Stomach smooth muscle (tissue), 2 donors: ENCODE measurements at regions not wholly inside any gene's neighbourhood (a gene's known extent, or its start where the extent isn't known, plus 50 kb on each side); places are given as distances from the start of the nearest gene placed in this dataset.
A peak's percentile ranks its signal among the peaks of the same experiment; 100 is the strongest.
"Not testable (repeated sequence)": the region's sequence is repeated elsewhere in the genome, so short reads cannot be mapped to it uniquely, and the experiment has no call there.

Experiments
- H3K27ac ChIP-seq: one replicate; pipeline ENCODE4 v1.7.0; 2013; ENCODE audit warnings: mild to moderate bottlenecking, low read length, inconsistent platforms
- H3K27me3 ChIP-seq, 2 donors: one replicate each; pipeline ENCODE4 v1.7.0; 2013; ENCODE audit warnings: low read length in 2 of 2; ENCODE audit not compliant: insufficient read depth in 2 of 2, control insufficient read depth in 1 of 2
- H3K36me3 ChIP-seq, 2 donors: one replicate each; pipeline ENCODE4 v1.7.0; 2013; ENCODE audit warnings: low read length in 2 of 2; ENCODE audit not compliant: control insufficient read depth in 2 of 2, insufficient read depth in 2 of 2
- H3K4me1 ChIP-seq: one replicate; pipeline ENCODE4 v1.7.0; 2013; ENCODE audit warnings: low read length; ENCODE audit not compliant: control insufficient read depth, insufficient read depth
- H3K4me3 ChIP-seq, 2 donors: one replicate each; pipeline ENCODE4 v1.7.0; 2013; ENCODE audit warnings: low read length in 2 of 2
- H3K9ac ChIP-seq, 2 donors: one replicate each; pipeline ENCODE4 v1.7.0; 2013; ENCODE audit warnings: low read length in 2 of 2, mild to moderate bottlenecking in 1 of 2
- H3K9me3 ChIP-seq, 2 donors: one replicate each; pipeline ENCODE4 v1.7.0; 2013; ENCODE audit warnings: low read length in 2 of 2; ENCODE audit not compliant: control insufficient read depth in 2 of 2
- donor health status: healthy.
- donor health status: Pancreatic carcinoma.

- H3K4me1 ChIP-seq: peaks cover 39% of the 10 kb centered on the region
- peak overlapping the region; percentile 63 for H3K27ac ChIP-seq
- H3K4me3 ChIP-seq: no peak overlapping the region
These were observed 106.8 kb upstream of the IL12A start for GRCh38 chr3:159881828-159882309.

DNA sequence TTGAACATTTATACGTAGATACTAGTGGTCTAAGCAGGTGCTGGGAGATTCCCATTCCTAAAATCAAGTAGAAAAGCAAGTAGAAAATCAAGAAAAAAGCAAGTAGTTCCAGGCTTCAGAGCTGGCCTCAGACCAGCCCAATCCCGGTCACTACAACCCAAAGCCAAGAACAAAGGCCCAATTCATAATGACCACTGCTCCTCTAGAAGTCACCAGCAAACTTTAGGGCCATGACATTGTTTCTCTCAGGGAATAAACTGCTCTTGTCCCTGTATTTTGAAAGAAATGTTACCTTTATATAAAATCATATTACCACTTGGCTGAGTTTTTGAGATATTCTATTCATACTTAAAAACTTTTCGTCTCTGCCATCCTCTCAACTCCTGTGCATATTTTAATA is 106.3 kb upstream of the IL12A start:
- Histone ChIP-seq H3K36me3 (no peaks in the 10 kb centered on the region), H3K27me3 (no peaks in the 10 kb centered on the region), H3K9me3 (no peaks in the 10 kb centered on the region), H3K4me1 (peaks cover 41% of the 10 kb centered on the region), H3K9ac (no peak overlapping the region), H3K4me3 (peak overlapping the region in 1 of 2 donors; percentile 40), H3K27ac (peak overlapping the region; percentile 63)

More at GRCh38 chr3:159881828-159882309, 106.8 kb upstream of the IL12A start:
- Histone ChIP-seq H3K27me3 (no peaks in the 10 kb centered on the region), H3K36me3 (no peaks in the 10 kb centered on the region), H3K9me3 (no peaks in the 10 kb centered on the region), H3K9ac (no peak overlapping the region)

DNA sequence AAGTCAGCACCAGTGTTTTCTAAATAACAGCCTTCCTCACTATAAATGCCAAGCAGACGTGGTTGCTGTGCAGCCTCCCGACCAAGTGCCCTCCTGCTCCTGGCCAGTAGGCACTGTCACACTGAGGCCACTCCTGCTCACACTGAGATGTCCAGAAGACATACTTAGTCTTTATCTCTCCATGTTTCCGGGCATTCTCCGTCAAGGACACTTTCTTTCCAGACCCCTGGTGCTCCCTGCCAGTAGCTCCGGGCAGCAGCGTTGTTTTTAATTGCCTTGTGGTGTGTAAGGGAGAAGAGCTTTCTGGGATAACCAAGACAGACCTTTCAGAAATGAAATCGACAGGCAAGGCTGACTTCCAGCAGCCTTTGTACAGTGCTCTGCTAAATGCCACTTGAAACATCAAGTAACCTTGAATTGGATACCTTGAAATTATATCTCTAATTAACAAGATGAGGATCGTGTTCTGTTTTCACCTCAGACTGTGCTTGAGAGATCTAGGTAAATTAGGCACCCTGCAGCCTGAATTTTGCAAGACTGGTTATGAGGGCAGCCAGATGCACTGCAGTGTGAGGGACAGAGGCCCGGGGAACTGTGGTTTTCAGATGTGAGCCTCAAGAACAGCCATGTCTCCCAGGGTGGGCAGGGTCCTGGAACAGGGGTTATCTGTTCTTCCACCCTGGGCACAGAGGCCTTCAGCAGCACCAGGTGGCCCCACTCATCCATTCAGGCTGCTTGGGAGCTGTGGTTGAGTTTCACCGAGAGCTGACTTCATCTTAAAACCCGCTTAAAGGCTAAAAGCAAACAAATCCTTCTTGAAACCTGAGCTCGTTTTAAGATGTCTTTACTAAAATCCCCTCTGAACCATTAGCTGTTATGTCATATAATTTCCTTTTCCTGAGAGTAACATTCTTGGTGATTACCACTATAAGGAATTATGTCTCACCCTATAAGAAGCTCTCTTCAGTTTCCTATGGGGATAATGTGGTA is 105.5 kb upstream of the IL12A start:
- H3K27me3 ChIP-seq: no peaks in the 10 kb centered on the region
- H3K36me3 ChIP-seq: no peaks in the 10 kb centered on the region
- peak overlapping the region; percentile 63 for H3K27ac ChIP-seq
- H3K9ac ChIP-seq: peak overlapping the region in 1 of 2 donors; percentile 52
- no peaks in the 10 kb centered on the region for H3K9me3 ChIP-seq
- peaks cover 46% of the 10 kb centered on the region for H3K4me1 ChIP-seq
- peak overlapping the region in 1 of 2 donors; percentile 40 for H3K4me3 ChIP-seq

GRCh38 chr3:159884661-159885402 is 103.8 kb upstream of the IL12A start:
- peak overlapping the region; percentile 47 for H3K27ac ChIP-seq
- no peaks in the 10 kb centered on the region for H3K9me3 ChIP-seq
- peaks cover 43% of the 10 kb centered on the region for H3K4me1 ChIP-seq
- peak overlapping the region in 1 of 2 donors; percentile 19 for H3K9ac ChIP-seq
- H3K4me3 ChIP-seq: no peak overlapping the region
- H3K27me3 ChIP-seq: no peaks in the 10 kb centered on the region
- H3K36me3 ChIP-seq: peaks cover 2 to 6% of the 10 kb centered on the region in 2 donors

DNA sequence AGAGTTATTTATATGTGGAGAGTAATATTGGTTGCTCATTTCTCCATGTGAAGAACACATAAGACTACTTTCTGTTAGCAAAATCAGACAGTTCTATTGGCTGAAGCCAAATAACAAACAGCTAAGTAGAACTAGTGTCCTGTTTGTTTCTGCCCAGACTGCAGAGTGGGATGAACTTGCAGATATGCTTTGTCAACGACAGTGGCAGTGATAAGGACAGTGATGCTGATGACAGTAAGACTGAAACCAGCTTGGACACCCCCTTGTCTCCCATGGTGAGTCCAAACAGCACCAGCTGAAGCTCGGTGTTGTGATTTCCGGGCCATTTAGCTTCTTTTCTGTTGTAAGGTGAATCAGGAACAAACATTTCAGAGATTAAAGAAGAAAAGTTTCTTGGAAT is 102.6 kb upstream of the IL12A start:
- H3K4me1 ChIP-seq: peaks cover 41% of the 10 kb centered on the region
- H3K9ac ChIP-seq: no peak overlapping the region
- H3K27ac ChIP-seq: no peak overlapping the region
- H3K9me3 ChIP-seq: no peaks in the 10 kb centered on the region
- peaks cover 2 to 6% of the 10 kb centered on the region in 2 donors for H3K36me3 ChIP-seq
- no peak overlapping the region for H3K4me3 ChIP-seq
- no peaks in the 10 kb centered on the region for H3K27me3 ChIP-seq

DNA sequence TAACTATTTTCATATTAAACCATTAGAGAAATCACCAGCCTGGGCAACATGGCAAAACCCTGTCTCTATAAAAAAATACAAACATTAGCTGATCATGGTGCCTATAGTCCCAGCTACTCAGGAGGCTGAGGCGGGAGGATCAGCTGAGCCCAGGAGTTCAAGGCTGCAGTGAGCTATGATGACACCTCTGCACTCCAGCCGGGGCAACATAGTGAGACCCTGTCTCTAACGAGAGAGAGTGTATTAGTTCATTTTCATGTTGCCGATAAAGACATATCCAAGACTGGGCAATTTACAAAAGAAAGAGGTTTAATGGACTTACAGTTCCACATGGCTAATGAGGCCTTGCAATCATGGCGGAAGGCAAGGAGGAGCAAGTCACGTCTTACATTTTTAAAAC is 102.1 kb upstream of the IL12A start:
- Histone ChIP-seq H3K4me1 (peaks cover 39% of the 10 kb centered on the region), H3K27ac (peak overlapping the region; percentile 56)
- H3K9ac ChIP-seq, H3K4me3 ChIP-seq, H3K9me3 ChIP-seq, H3K36me3 ChIP-seq, H3K27me3 ChIP-seq: not testable (repeated sequence)

DNA sequence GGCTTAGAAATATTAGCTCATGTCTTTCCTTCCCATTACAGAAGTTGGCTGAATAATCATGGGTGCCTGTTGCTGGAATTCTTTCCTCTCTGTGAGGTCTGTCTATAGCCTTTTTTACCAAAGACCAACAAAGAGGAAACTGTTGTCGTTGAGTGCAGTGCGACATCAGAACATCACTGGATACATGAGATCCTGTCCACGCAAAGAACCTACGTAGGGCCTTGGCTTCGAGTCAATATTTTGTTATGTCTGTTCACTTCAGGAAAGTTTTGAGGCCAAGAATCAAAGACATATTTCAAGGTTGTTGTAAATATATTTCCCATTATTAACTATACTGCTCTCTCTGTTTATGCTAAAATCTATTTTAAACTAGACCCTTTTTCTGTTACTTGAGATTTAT is 101.5 kb upstream of the IL12A start:
- no peak overlapping the region for H3K9ac ChIP-seq
- H3K27ac ChIP-seq: peak overlapping the region; percentile 56
- no peaks in the 10 kb centered on the region for H3K9me3 ChIP-seq
- peaks cover 36% of the 10 kb centered on the region for H3K4me1 ChIP-seq
- no peak overlapping the region for H3K4me3 ChIP-seq
- no peaks in the 10 kb centered on the region for H3K27me3 ChIP-seq
- peaks cover 3 to 6% of the 10 kb centered on the region in 2 donors for H3K36me3 ChIP-seq

GRCh38 chr3:159887911-159888310 is 100.7 kb upstream of the IL12A start:
- H3K9ac ChIP-seq: no peak overlapping the region
- H3K27me3 ChIP-seq: no peaks in the 10 kb centered on the region
- peaks cover 6% of the 10 kb centered on the region in 2 donors for H3K36me3 ChIP-seq
- peak overlapping the region in 1 of 2 donors; percentile 16 for H3K4me3 ChIP-seq
- H3K27ac ChIP-seq: peak overlapping the region; percentile 56
- H3K4me1 ChIP-seq: peaks cover 35% of the 10 kb centered on the region
- H3K9me3 ChIP-seq: no peaks in the 10 kb centered on the region

DNA sequence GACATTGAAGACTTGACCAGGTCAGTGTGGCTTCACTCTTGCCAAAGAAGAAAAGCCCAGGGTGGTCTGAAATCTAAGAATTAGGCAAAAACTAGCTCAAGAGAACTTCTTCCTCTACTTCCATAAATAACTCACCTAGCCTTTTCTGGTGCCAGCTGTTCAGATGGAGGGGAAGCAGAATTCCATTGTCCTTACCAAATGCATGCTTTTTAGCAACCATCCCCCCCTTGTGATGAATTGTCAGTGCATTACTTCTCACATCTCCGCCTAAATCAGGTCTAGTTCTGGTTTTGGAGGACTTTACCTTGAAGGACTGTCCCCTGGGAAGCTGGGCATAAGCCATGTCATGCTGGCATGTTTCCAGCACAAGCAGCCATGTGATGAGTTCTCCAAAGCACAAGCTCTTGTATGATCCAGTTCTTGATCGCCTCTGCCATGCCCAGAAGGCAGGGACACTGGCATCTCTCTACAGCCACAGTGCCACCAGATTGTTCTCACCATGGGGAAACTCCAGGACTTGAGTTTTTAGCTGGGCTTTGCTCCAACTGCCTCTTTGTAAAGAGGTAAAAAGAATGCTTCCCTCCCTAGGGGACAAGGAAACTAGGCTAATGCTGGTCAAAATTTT is 96.4 kb upstream of the IL12A start:
- Histone ChIP-seq H3K27ac (no peak overlapping the region), H3K4me1 (peaks cover 19% of the 10 kb centered on the region), H3K9me3 (no peaks in the 10 kb centered on the region), H3K36me3 (peaks cover 9 to 18% of the 10 kb centered on the region in 2 donors), H3K4me3 (no peak overlapping the region), H3K27me3 (no peaks in the 10 kb centered on the region), H3K9ac (no peak overlapping the region)

DNA sequence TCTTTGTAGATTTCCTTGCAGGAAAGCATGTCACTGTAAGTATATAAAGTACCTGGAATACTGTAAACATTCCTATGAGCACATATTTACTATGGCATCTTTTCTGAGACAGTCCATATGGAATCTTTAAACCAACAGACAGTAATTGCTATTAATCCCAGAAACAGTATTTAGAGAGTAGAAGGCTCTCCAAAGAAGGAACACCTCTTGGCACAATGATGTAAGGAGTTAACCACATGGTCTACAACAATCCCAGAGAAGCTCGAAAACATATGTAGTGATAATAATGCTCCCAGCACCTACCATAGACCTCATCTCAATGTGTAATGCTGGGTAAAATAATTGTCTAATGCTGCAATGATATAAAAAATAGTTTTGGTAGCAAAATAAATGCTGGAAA is 95.8 kb upstream of the IL12A start:
- H3K9me3 ChIP-seq: no peaks in the 10 kb centered on the region
- H3K4me3 ChIP-seq: no peak overlapping the region
- no peak overlapping the region for H3K27ac ChIP-seq
- peaks cover 9 to 18% of the 10 kb centered on the region in 2 donors for H3K36me3 ChIP-seq
- H3K4me1 ChIP-seq: peaks cover 15% of the 10 kb centered on the region
- no peak overlapping the region for H3K9ac ChIP-seq
- no peaks in the 10 kb centered on the region for H3K27me3 ChIP-seq
